Central memory CD4-positive, alpha-beta T cell (primary cell): ENCODE measurements at regions not wholly inside any gene's neighbourhood (a gene's known extent, or its start where the extent isn't known, plus 50 kb on each side); places are given as distances from the start of the nearest gene placed in this dataset.

Source experiments
- DNase-seq: peaks from one replicate; pipeline ENCODE4 v3.0.0; 2022

DNA sequence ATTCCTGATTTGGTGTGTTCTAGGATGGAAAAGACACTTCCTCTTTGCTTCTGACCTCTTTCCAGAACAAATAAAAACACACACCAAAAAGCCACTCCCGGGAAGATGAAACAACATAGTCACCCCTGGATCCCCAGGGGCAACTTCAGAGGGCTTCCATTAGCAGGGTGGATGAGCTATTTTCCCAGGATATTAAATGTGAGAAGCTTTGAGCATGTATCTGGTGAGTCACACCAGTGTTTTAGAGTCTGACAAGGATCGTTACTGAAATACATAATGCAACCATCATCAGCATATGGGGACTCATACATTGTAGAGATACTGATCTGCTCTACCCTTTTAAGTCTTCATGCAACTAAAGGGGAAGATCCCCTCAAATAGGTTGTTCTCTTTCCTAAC, 115.5 kb upstream of the ZNF438 start:
- DNase-seq: no peak

DNA sequence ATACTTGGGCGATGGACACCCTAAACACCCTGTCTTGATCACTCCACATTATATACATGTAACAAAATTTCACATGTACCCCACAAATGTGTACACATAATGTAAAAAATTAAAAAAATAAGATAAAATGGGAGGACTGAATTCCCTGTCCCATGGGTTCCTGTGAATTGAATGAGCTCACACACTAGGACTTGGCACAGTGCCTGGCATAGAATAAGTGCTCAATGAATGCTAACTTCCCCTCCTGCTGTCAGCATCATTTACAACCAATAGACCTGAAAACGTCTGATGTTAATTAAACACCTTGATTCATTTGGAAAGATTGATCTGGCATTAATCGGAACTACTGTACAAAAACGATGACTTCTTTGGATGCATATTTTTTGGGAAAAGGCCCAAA, 117.3 kb upstream of the ZNF438 start:
- no peak for DNase-seq

GRCh38 chr10:31149835-31150512, 118.3 kb upstream of the ZNF438 start:
- DNase-seq: no peak

DNA sequence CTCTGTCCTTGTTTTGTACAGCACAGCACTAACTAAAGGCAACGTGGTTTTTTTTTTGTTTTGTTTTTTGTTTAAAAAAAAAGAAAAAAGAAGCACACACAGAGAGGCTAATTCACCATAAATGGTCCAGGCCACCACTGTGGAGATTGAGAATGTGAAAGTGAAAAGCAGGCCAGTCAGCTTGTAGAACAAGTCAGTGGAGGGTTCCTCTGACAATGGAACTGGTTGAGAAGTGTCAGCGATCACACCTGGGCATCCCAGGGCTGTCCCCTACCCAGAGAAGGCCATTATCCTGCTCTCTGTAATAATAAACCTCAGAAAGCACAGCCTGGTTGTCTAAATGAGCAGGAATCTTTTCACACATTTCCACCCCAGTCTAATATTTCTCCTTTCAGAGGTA, 119.6 kb upstream of the ZNF438 start:
- no peak for DNase-seq

DNA sequence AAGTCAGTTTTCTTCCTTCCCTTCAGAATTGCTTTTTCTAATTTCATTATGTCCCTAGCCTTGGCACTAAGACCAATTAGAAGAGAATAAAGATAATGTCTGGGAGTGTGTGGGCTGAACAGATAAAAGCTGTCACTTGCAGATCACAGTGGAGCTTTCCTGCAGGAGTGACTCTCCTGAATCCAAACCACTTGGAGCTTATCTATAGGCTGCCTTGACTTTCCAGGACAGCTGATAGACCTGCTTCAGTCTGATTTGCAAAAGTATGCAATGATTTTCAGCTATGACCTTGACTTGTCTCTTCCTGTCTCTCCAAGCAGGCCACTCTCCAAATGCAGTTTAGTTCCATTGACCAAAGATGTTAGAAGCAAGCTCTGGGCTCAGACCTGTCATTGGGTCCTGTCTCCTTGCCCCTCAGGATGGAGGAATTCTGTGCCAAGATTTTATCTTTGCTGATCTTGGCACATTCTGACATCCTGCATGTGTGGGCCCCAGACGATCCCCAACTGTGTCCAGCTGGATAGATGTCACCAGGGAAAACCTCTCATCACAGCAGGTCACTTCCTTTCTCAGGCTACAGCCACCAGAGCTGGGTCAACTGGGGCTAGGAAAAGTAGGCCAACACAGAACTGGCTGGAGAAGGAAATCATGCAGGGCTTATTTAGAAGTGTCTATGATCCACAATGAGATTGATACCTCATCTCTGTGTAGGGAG, 120.9 kb upstream of the ZNF438 start:
- DNase-seq: no peak

DNA sequence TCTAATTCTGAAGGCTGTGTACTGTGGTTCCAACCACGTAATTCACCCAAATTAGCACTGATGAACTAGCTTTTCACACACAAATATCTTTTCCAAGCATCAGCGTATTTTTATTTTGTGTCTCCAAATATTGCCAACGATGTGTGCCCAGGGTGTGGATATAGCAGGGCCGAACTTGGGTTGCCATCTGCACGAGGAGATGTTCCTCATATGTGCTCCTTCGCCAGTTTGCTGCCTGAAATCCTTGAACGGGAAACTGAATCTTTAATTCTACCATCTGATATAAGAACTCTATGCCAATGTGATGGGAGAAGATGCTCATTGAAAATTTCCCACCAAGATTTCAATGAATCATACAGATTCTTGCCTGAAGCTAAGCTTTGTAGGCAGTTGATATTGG, 121.5 kb upstream of the ZNF438 start:
- DNase-seq: no peak

DNA sequence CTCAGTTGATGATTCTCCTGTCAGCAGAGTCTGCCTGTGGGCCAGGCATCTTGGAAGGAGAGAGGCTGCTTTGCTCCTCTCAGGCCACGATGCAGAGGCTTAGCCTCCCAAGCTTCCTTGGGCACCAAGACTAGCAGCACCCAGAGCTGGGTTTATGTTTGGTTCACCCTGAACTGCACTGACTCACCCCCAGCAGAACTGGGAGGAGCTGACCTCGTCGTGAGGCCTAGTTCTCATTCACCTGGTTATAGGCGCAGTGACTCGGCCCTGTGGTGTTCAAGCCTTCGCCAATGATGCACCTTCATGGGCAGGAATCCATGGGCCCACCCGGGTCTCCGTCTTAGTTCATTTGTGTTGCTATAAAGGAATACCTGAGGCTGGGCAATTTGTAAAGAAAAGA, 122.0 kb upstream of the ZNF438 start:
- DNase-seq: no peak

DNA sequence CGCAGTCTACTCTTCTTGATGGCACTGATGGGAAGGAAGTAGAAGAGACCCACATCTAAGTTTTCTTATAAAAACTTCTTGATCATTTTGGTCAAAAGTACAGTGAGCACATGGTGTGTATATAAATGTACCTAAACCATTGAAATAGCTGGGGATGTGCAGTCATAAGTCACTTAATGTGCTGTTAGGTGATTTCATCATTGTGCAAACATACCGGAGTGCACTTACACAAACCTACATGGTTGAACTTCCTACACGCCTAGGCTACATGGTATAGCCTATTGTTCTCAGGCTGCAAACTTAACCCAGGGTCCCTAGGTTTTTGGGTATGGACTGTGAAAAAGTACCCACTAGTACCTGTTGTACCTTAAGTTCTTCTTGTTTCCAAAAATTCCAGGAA, 123.3 kb upstream of the ZNF438 start:
- no peak for DNase-seq

DNA sequence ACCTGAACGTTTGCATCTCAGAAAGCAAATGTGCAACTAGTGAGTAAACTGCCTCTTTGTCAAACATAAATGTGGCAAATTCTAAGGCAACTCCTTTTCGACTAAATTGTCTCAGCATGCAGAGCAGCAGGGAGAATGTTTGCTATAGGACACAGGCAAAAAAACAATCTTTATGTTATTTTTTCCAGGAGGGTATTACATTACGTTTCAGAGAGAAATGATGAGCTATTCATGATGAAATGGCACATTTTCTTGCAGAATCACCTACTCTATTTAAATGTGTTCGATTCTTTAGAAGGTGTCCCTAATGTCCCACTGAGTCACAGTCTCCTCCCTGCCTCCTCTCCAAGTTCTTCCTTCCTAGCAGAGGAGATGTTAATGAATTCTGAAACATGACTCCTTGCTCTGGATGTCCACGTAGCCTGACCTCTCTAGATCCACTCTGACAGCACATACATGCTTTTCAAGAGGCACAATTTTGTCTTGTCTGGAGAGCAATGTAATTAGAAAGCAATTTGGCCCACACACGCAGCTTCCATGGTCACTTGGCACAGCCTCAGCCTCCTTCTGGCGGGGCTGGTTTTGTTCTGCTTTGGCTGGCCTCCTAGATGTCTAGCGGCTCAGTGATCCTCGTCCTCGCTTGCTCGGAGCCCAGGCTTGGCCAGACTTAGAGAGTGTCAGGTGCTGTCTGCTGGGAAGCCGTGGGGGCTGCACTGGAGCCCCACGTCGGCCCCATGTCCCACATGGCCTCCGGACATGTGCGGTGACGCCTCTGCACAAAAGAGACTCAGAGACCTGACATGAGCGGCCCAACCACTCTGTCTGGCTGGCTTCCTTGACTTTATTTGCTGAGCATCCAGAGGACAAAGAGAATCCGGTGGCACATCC, 125.7 kb upstream of the ZNF438 start:
- no peak for DNase-seq

GRCh38 chr10:31158011-31158658, 126.5 kb upstream of the ZNF438 start:
- DNase-seq: no peak

DNA sequence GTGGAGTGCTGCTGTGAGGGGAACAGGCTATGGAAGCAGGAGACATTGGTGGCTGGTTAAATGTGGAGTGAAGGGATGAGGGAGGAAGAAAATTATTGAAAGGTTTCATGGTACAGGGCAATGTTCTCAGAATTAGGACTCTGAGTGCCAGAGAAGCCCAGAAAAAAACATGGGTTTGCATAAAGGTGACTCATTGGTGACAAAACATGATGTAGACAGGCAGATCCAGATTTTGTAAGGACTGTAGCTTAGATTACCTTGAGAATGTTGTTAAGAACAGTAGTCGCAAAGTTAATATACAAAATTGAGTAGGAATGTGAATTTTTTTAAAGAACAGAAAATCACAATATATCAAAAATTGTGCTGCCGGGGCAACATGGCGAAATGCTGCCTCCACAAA, 134.9 kb upstream of the ZNF438 start:
- DNase-seq: no peak

- no peak for DNase-seq
Measured at GRCh38 chr10:31170636-31171035, 139.0 kb upstream of the ZNF438 start.

GRCh38 chr10:31171402-31172083, 139.9 kb upstream of the ZNF438 start:
- no peak for DNase-seq

DNA sequence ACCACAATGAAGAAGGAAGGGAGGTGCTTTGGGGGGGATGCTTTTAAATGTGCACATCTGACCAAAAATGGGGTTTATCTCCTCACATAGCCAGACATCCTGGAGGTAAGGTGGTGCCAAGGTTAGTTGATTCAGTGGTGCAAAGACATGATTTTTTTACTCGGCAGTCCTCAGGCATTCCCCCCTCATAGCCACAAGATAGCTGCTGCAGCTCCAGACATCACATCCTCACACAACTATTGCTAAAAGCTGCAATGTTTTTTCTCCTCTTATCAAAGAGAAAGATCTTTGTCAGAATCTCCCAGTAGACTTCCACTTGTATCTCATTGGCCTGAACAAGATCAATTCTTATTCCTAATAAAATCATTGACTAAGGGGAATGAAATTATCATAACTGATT, 141.3 kb upstream of the ZNF438 start:
- DNase-seq: no peak

GRCh38 chr10:31173752-31174151, 142.1 kb upstream of the ZNF438 start:
- DNase-seq: no peak

- DNase-seq: no peak
Measured at GRCh38 chr10:31179091-31179680, 139.8 kb upstream of the ZEB1 start.

GRCh38 chr10:31186225-31187000, 132.6 kb upstream of the ZEB1 start:
- DNase-seq: no peak

- DNase-seq: no peak
Measured at GRCh38 chr10:31187182-31187581, 131.8 kb upstream of the ZEB1 start.

GRCh38 chr10:31187607-31188210, 131.3 kb upstream of the ZEB1 start:
- no peak for DNase-seq

- no peak for DNase-seq
Measured at GRCh38 chr10:31188792-31189406, 130.1 kb upstream of the ZEB1 start.
